ENCODE measurements at regions not wholly inside any gene's neighbourhood (a gene's known extent, or its start where the extent isn't known, plus 50 kb on each side); places are given as distances from the start of the nearest gene placed in this dataset.

- no peaks in the 10 kb centered on the region for H3K9me3 ChIP-seq (ENCODE audit: control insufficient read depth in 4 of 4, low read length in 3 of 4)
- 51% methylated on average over 5 of the region's 5 CpGs for WGBS
- H3K9ac ChIP-seq (ENCODE audit: low read depth in 1 of 2, low read length in 2 of 2) = no peak overlapping the region
- DNase-seq (ENCODE audit: low spot score) = no peak
- H3K36me3 ChIP-seq (ENCODE audit: control insufficient read depth in 4 of 4, insufficient read depth in 3 of 4, low read depth in 1 of 4, low read length in 3 of 4) = no peaks in the 10 kb centered on the region
- peaks cover 0 to 2% (median 0%) of the 10 kb centered on the region in 4 donors for H3K27me3 ChIP-seq (ENCODE audit: control insufficient read depth in 4 of 4, insufficient read depth in 4 of 4, low read length in 3 of 4)
- H3K4me3 ChIP-seq (ENCODE audit: low read depth in 1 of 3, low read length in 3 of 3) = no peak overlapping the region
- no peaks in the 10 kb centered on the region for H3K4me1 ChIP-seq (ENCODE audit: control insufficient read depth in 4 of 4, insufficient read depth in 4 of 4, low read length in 3 of 4)
- TF ChIP-seq TAF1 (conservative IDR thresholded peaks at IDR 0.05) = no peak
- TF ChIP-seq FOXA1 (IDR thresholded peaks at IDR 0.05) = no peak
- TF ChIP-seq, protein P1, sequence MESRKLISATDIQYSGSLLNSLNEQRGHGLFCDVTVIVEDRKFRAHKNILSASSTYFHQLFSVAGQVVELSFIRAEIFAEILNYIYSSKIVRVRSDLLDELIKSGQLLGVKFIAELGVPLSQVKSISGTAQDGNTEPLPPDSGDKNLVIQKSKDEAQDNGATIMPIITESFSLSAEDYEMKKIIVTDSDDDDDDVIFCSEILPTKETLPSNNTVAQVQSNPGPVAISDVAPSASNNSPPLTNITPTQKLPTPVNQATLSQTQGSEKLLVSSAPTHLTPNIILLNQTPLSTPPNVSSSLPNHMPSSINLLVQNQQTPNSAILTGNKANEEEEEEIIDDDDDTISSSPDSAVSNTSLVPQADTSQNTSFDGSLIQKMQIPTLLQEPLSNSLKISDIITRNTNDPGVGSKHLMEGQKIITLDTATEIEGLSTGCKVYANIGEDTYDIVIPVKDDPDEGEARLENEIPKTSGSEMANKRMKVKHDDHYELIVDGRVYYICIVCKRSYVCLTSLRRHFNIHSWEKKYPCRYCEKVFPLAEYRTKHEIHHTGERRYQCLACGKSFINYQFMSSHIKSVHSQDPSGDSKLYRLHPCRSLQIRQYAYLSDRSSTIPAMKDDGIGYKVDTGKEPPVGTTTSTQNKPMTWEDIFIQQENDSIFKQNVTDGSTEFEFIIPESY (IDR thresholded peaks at IDR 0.05) = no peak
- TF ChIP-seq GABPA (IDR thresholded peaks at IDR 0.05 in 1 of 2, conservative IDR thresholded peaks at IDR 0.05 in 1 of 2) = no peak
- no peak for TF ChIP-seq HNF4G (IDR thresholded peaks at IDR 0.05)
- no peak for TF ChIP-seq HNF4A (conservative IDR thresholded peaks at IDR 0.05)
- TF ChIP-seq CTCF (IDR thresholded peaks at IDR 0.05; ENCODE audit: low read depth, low read length, missing input control) = no peak
- TF ChIP-seq ATF3 (IDR thresholded peaks at IDR 0.05) = no peak
- no peak for TF ChIP-seq JUND (IDR thresholded peaks at IDR 0.05)
- no peak for TF ChIP-seq YY1 (IDR thresholded peaks at IDR 0.05)
- no peak for TF ChIP-seq EGR1 (IDR thresholded peaks at IDR 0.05; ENCODE audit: low read depth in 2 of 2)
- TF ChIP-seq NR2F2 (IDR thresholded peaks at IDR 0.05) = no peak
- TF ChIP-seq RAD21 (IDR thresholded peaks at IDR 0.05) = no peak
- H3K27ac ChIP-seq (ENCODE audit: low read depth in 1 of 2, low read length in 2 of 2) = no peak overlapping the region
Measured at GRCh38 chr10:9789996-9790395, 1227.7 kb upstream of the CELF2 start.

DNA sequence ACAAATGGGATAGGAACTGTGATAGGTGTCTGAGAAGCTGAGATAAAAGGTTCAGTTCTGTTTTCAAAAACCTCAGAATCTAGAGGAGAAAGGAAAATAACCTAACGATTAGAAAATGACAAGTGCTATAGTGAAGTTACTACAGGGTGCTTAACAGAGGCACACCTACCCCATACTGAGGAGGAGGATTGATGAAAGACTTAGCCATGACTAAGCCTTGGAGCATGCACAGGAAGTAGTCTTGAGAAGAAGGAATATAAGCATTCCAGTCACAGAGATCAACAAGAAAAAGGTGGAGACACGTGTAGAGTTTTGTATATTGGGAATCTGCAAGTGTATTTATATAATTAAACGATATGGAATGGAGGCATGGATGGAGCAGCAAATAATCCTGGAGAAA is 1225.5 kb upstream of the CELF2 start:
- no peak for DNase-seq (ENCODE audit: low spot score)
- Histone ChIP-seq H3K4me3 (ENCODE audit: low read depth in 1 of 3, low read length in 3 of 3) (no peak overlapping the region), H3K27me3 (ENCODE audit: control insufficient read depth in 4 of 4, insufficient read depth in 4 of 4, low read length in 3 of 4) (peaks cover 0 to 2% (median 0%) of the 10 kb centered on the region in 4 donors), H3K9me3 (ENCODE audit: control insufficient read depth in 4 of 4, low read length in 3 of 4) (no peaks in the 10 kb centered on the region), H3K27ac (ENCODE audit: low read depth in 1 of 2, low read length in 2 of 2) (no peak overlapping the region), H3K36me3 (ENCODE audit: control insufficient read depth in 4 of 4, insufficient read depth in 3 of 4, low read depth in 1 of 4, low read length in 3 of 4) (no peaks in the 10 kb centered on the region), H3K9ac (ENCODE audit: low read depth in 1 of 2, low read length in 2 of 2) (no peak overlapping the region), H3K4me1 (ENCODE audit: control insufficient read depth in 4 of 4, insufficient read depth in 4 of 4, low read length in 3 of 4) (no peaks in the 10 kb centered on the region)
- WGBS = 63% methylated on average over 3 of the region's 3 CpGs
- TF ChIP-seq HNF4G (IDR thresholded peaks at IDR 0.05) = no peak
- no peak for TF ChIP-seq FOXA1 (IDR thresholded peaks at IDR 0.05)
- TF ChIP-seq, protein P2, sequence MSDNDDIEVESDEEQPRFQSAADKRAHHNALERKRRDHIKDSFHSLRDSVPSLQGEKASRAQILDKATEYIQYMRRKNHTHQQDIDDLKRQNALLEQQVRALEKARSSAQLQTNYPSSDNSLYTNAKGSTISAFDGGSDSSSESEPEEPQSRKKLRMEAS (IDR thresholded peaks at IDR 0.05) = no peak
- TF ChIP-seq, protein P1 (IDR thresholded peaks at IDR 0.05) = no peak
- no peak for TF ChIP-seq REST (IDR thresholded peaks at IDR 0.05)
- TF ChIP-seq TAF1 (conservative IDR thresholded peaks at IDR 0.05) = no peak
- TF ChIP-seq HNF4A (conservative IDR thresholded peaks at IDR 0.05) = no peak
- TF ChIP-seq SP1 (IDR thresholded peaks at IDR 0.05) = no peak
- TF ChIP-seq GABPA (IDR thresholded peaks at IDR 0.05 in 1 of 2, conservative IDR thresholded peaks at IDR 0.05 in 1 of 2) = no peak
